Stimulated activated naive B cell treated with anti-CD40 and anti-IgM and Interleukin-4, amounts not matched to agents 10 μg/mL and 1 μg/mL and 100 μg/mL, for 72 hours (primary cell): ENCODE measurements at regions not wholly inside any gene's neighbourhood (a gene's known extent, or its start where the extent isn't known, plus 50 kb on each side); places are given as distances from the start of the nearest gene placed in this dataset.

Experiments
- ATAC-seq, 2 donors: fragments of 150-1000 bp; cut with Tn5 transposase; replicated peaks; 2 replicates each; pipeline ENCODE4 v1.10.0; 2021; ENCODE audit warnings: moderate library complexity in 1 of 2
- DNase-seq: peaks from one replicate; pipeline ENCODE4 v3.0.0; 2021
- H3K27ac Mint-ChIP-seq: one replicate; pipeline ENCODE4 v1.8.0; 2022; ENCODE audit warnings: mild to moderate bottlenecking, mixed read lengths
- H3K27me3 Mint-ChIP-seq, 2 donors: one replicate each; pipeline ENCODE4 v1.8.0; 2022; ENCODE audit warnings: mixed read lengths in 2 of 2
- H3K36me3 Mint-ChIP-seq, 2 donors: one replicate each; pipeline ENCODE4 v1.8.0; 2022; ENCODE audit warnings: mixed read lengths in 2 of 2, mild to moderate bottlenecking in 1 of 2
- H3K4me1 Mint-ChIP-seq, 2 donors: one replicate each; pipeline ENCODE4 v1.8.0; 2022; ENCODE audit warnings: mixed read lengths in 2 of 2, mild to moderate bottlenecking in 1 of 2
- H3K4me3 Mint-ChIP-seq, 2 donors: one replicate each; pipeline ENCODE4 v1.8.0; 2022; ENCODE audit warnings: mild to moderate bottlenecking in 2 of 2, mixed read lengths in 2 of 2, moderate library complexity in 1 of 2
- H3K9me3 Mint-ChIP-seq, 2 donors: one replicate each; pipeline ENCODE4 v1.8.0; 2022; ENCODE audit warnings: mixed read lengths in 2 of 2, mild to moderate bottlenecking in 1 of 2

DNA sequence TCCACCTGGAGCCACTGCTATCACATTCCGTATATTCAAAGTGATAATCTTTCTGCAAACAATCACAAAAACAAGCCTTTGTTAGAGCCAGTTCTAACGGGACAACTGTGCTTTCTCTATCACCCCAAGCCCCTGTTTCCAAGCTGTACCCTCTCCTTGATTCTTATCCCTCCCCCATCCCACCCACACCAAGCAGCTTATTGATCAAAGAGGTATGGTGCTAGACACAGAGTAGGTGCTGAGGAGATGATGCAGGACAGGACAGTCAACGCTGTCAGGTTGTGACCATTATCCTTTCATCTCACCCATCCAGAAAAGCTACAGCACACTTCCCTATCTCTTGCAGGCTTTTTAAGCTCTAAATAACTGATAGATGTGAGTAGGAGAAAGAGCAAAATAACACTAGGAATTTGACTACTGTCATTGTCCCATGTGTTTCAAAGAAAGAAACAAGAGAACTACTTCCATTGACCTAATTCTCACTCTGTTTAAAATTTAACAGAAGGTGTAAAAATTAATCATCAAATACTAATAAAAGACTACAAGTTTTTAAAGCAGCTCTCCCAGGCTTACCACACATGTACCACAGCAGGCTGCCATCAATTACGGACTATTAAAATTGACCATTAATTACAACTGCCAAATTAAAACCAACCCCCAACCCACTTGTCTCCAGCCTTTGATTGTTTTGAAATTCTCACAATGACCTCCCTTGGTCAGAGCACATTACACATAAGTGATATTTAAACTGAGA is 94.3 kb downstream of the ELAPOR2 start:
- no peak overlapping the region for H3K4me3 Mint-ChIP-seq
- no peaks in the 10 kb centered on the region for H3K36me3 Mint-ChIP-seq
- H3K27me3 Mint-ChIP-seq = peaks cover 6 to 7% of the 10 kb centered on the region in 2 donors
- H3K9me3 Mint-ChIP-seq = no peaks in the 10 kb centered on the region
- DNase-seq = no peak
- ATAC-seq = no peak
- H3K4me1 Mint-ChIP-seq = no peaks in the 10 kb centered on the region
- H3K27ac Mint-ChIP-seq = no peak overlapping the region

- no peak for DNase-seq
- no peak for ATAC-seq
- Mint-ChIP-seq H3K27me3 (peaks cover 6 to 7% of the 10 kb centered on the region in 2 donors), H3K4me3 (no peak overlapping the region), H3K9me3 (no peaks in the 10 kb centered on the region), H3K27ac (no peak overlapping the region), H3K4me1 (no peaks in the 10 kb centered on the region), H3K36me3 (peaks cover 0 to 6% of the 10 kb centered on the region in 2 donors)
Measured at GRCh38 chr7:86963599-86964230, 95.7 kb downstream of the ELAPOR2 start.

GRCh38 chr7:86962623-86963022 is 96.8 kb downstream of the ELAPOR2 start:
- no peaks in the 10 kb centered on the region for H3K4me1 Mint-ChIP-seq
- H3K4me3 Mint-ChIP-seq = no peak overlapping the region
- H3K27me3 Mint-ChIP-seq = peaks cover 6 to 7% of the 10 kb centered on the region in 2 donors
- H3K36me3 Mint-ChIP-seq = peaks cover 0 to 6% of the 10 kb centered on the region in 2 donors
- DNase-seq (no peak), ATAC-seq (no peak)
- H3K27ac Mint-ChIP-seq = no peak overlapping the region
- no peaks in the 10 kb centered on the region for H3K9me3 Mint-ChIP-seq

DNA sequence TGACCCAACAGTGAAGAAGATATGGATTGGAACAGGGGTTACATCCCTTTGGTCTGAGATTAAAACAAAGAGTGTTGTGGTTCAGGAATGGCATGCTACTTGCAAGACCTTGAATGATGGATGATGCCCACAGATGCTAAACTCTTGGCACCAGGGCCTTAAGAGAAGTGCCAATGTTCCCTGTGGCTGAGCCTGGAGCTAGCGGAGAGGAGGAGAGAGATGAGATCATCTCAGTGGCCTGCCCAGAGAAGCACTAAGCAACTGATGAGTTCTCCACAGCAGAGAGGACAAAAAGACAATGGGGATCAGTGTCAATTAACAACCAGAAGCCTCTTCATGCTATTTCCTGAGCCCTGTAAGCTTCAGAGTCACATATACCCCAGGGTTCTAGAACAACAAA is 97.8 kb downstream of the ELAPOR2 start:
- peaks cover 0 to 6% of the 10 kb centered on the region in 2 donors for H3K36me3 Mint-ChIP-seq
- H3K4me1 Mint-ChIP-seq = no peaks in the 10 kb centered on the region
- no peaks in the 10 kb centered on the region for H3K9me3 Mint-ChIP-seq
- peaks cover 6 to 7% of the 10 kb centered on the region in 2 donors for H3K27me3 Mint-ChIP-seq
- H3K4me3 Mint-ChIP-seq = no peak overlapping the region
- DNase-seq (no peak), ATAC-seq (no peak)
- H3K27ac Mint-ChIP-seq = no peak overlapping the region

- H3K9me3 Mint-ChIP-seq = no peaks in the 10 kb centered on the region
Measured at GRCh38 chr7:86958380-86958779, 101.1 kb downstream of the ELAPOR2 start.

DNA sequence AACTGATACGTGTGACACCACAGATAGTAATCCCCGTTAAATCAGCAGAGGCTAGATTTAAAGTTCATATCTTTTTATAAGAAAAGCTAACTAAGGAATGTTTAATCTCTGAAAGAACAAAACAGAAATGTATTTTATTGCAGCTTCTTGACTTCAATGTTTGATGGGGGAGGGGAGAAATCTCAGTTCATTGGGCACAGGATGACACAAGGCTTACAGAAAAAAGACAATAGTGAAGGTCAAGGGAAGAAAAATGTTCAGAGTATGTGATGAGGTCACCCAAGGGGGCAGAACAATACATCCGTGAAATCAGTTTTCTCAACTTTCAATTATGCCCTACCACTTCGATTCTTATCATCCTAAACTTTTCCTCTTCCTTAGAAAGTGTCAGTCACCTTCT is 102.9 kb downstream of the ELAPOR2 start:
- Mint-ChIP-seq H3K4me3 (no peak overlapping the region), H3K36me3 (peaks cover 0 to 6% of the 10 kb centered on the region in 2 donors), H3K9me3 (no peaks in the 10 kb centered on the region), H3K27me3 (no peaks in the 10 kb centered on the region), H3K4me1 (no peaks in the 10 kb centered on the region), H3K27ac (no peak overlapping the region)
- ATAC-seq (no peak), DNase-seq (no peak)

More at GRCh38 chr7:86958380-86958779, 101.1 kb downstream of the ELAPOR2 start:
- Mint-ChIP-seq H3K36me3 (peaks cover 0 to 6% of the 10 kb centered on the region in 2 donors), H3K27ac (no peak overlapping the region), H3K4me3 (no peak overlapping the region), H3K27me3 (no peaks in the 10 kb centered on the region), H3K4me1 (no peaks in the 10 kb centered on the region)
- ATAC-seq (no peak), DNase-seq (no peak)

DNA sequence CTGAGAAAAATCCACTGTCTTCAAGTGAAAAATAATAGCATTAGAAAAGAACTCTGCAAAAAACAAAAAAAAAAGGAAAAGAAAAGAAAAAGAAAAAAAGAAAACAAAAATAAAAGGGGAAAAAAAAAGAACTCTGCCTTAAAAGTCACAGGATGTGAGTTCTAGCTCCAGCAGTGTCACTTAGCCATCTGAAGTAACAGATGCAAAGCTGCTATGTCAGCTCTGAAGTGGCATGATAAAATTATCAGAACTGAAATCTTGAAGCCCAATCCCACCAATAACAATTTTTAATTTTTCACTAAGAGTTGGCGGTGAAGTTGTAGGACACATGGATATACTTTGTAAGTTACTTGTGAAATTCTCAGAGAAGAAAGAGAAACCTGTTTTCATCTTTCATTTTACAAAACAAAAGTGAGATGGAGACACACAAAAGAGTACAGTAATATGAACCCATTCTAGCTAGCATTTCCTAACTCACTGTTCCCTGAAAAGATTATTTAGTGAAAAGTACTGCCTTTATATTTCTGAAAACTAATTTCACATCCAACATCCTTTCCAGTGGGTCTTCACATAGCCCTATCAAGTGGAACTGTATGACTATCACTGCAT is 103.5 kb downstream of the ELAPOR2 start:
- no peaks in the 10 kb centered on the region for H3K27me3 Mint-ChIP-seq
- DNase-seq (no peak), ATAC-seq (no peak)
- H3K4me3 Mint-ChIP-seq = no peak overlapping the region
- H3K36me3 Mint-ChIP-seq = peaks cover 0 to 6% of the 10 kb centered on the region in 2 donors
- no peaks in the 10 kb centered on the region for H3K4me1 Mint-ChIP-seq
- no peaks in the 10 kb centered on the region for H3K9me3 Mint-ChIP-seq
- no peak overlapping the region for H3K27ac Mint-ChIP-seq

- Mint-ChIP-seq H3K4me3 (no peak overlapping the region), H3K36me3 (peaks cover 0 to 6% of the 10 kb centered on the region in 2 donors)
- no peak for ATAC-seq
Measured at GRCh38 chr7:86954971-86955370, 104.5 kb downstream of the ELAPOR2 start.

DNA sequence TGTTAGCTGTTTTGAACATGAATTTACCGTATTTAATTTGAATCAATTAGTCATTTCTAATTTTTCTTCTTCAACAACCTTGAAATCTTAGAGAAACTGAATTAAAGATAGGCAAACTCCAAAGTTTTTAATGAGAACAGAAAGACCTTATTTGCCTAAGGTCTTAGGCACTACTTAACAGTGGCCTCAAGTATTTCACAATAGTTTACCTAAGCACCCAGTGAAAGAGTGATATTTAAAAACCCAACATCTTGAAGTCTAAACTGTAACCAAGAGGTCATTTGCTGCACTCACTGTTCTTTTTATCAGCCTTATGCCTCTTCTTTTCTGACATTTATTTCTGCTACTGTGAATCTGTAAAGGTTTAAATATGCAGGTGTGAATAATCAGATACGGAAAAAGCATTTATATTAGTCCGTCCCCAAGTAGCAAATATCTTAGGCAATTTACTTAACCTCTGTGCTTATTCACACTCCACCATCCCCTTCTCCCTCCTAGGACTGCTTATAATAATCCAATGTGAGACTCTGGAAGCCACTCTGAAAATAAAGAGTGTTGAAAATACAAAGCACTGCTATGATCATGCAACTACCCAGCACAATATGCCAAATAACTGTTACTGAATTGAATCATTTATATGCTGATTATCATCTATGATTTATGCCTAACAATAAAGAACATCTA is 105.7 kb downstream of the ELAPOR2 start:
- ATAC-seq (no peak), DNase-seq (no peak)
- no peaks in the 10 kb centered on the region for H3K27me3 Mint-ChIP-seq
- no peaks in the 10 kb centered on the region for H3K9me3 Mint-ChIP-seq
- no peak overlapping the region for H3K27ac Mint-ChIP-seq
- no peak overlapping the region for H3K4me3 Mint-ChIP-seq
- H3K4me1 Mint-ChIP-seq = peaks cover 0 to 6% of the 10 kb centered on the region in 2 donors
- no peaks in the 10 kb centered on the region for H3K36me3 Mint-ChIP-seq

More at GRCh38 chr7:86954971-86955370, 104.5 kb downstream of the ELAPOR2 start:
- DNase-seq = no peak
- Mint-ChIP-seq H3K4me1 (no peaks in the 10 kb centered on the region), H3K27me3 (no peaks in the 10 kb centered on the region), H3K9me3 (no peaks in the 10 kb centered on the region), H3K27ac (no peak overlapping the region)

DNA sequence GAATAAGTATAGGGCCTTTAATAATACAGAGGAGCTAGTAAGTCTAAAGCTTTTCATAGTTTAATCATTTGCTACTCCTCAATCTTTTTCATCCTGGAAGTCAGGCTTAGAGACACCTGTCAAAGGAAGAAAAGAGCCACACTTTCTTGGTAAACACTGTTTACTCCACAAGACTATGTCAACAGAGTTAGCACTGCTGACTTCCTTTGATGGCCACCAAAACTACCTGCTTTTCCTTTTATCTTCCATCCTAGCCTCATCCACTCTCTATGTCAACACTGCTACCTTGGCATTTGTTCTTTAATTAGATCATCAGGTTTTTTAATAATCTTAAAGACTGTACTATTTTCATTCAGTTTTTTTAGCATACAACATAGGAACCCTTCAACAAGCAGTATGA is 106.2 kb downstream of the ELAPOR2 start:
- Mint-ChIP-seq H3K9me3 (no peaks in the 10 kb centered on the region), H3K36me3 (no peaks in the 10 kb centered on the region), H3K4me1 (peaks cover 3 to 10% of the 10 kb centered on the region in 2 donors), H3K27me3 (peaks cover 0 to under 1% of the 10 kb centered on the region in 2 donors), H3K4me3 (no peak overlapping the region), H3K27ac (no peak overlapping the region)
- DNase-seq (no peak), ATAC-seq (no peak)

DNA sequence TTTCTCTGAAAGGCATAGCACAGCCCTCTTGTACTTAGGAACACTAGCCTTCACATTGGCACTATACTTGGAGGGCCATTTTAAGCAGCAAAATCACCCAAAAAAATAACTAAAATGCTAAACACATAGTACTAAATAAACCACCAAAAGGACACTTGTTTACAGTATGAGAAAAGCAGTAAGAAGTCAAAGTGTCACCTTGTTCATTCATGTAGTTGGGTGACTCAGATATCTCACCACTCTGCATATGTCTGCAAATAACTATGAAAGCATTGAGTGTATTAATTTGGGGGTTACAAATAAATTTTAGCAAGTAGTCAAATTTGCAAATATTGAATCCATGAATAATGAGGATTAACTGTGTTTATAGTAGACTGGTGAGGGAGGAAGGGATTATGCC is 107.6 kb downstream of the ELAPOR2 start:
- Mint-ChIP-seq H3K9me3 (peaks cover 0 to 2% of the 10 kb centered on the region in 2 donors), H3K27me3 (peaks cover 0 to 6% of the 10 kb centered on the region in 2 donors), H3K27ac (no peak overlapping the region), H3K4me1 (peaks cover 5 to 10% of the 10 kb centered on the region in 2 donors), H3K36me3 (no peaks in the 10 kb centered on the region), H3K4me3 (no peak overlapping the region)
- no peak for DNase-seq
- no peak for ATAC-seq

- H3K4me3 Mint-ChIP-seq = no peak overlapping the region
- no peak overlapping the region for H3K27ac Mint-ChIP-seq
- H3K27me3 Mint-ChIP-seq = peaks cover 0 to 6% of the 10 kb centered on the region in 2 donors
- DNase-seq (no peak), ATAC-seq (no peak)
- H3K36me3 Mint-ChIP-seq = no peaks in the 10 kb centered on the region
- H3K9me3 Mint-ChIP-seq = peaks cover 0 to 2% of the 10 kb centered on the region in 2 donors
- peaks cover 5 to 10% of the 10 kb centered on the region in 2 donors for H3K4me1 Mint-ChIP-seq
Measured at GRCh38 chr7:86950944-86951343, 108.5 kb downstream of the ELAPOR2 start.

DNA sequence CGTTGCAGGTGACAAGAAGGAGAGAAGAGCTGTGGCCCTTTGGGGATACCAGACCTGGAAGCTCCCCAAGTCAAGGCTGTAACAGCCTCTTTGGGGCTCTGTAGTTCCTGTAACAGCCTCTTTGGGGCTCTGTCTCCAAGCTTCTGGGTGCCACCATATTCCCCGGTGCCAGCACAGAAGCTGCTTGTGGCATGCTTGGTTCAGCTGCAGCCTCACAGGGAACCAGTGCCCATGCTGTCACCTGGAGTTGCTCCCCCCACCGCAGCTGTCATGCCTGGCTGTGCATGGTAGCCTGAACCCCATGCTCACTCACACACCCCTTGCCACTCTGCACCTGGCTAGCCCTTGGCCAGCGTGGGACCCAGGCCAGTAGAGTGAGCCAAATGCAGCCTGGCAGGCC is 109.1 kb downstream of the ELAPOR2 start:
- H3K9me3 Mint-ChIP-seq = peaks cover 0 to 2% of the 10 kb centered on the region in 2 donors
- no peak overlapping the region for H3K27ac Mint-ChIP-seq
- ATAC-seq (peak in 1 of 2 donors; percentile 15), DNase-seq (no peak)
- no peaks in the 10 kb centered on the region for H3K36me3 Mint-ChIP-seq
- peaks cover 0 to 6% of the 10 kb centered on the region in 2 donors for H3K27me3 Mint-ChIP-seq
- peaks cover 5 to 10% of the 10 kb centered on the region in 2 donors for H3K4me1 Mint-ChIP-seq
- no peak overlapping the region for H3K4me3 Mint-ChIP-seq

GRCh38 chr7:86949779-86950260 is 109.6 kb downstream of the ELAPOR2 start:
- H3K36me3 Mint-ChIP-seq = no peaks in the 10 kb centered on the region
- H3K27me3 Mint-ChIP-seq = peaks cover 0 to 6% of the 10 kb centered on the region in 2 donors
- H3K27ac Mint-ChIP-seq = no peak overlapping the region
- peaks cover 5 to 10% of the 10 kb centered on the region in 2 donors for H3K4me1 Mint-ChIP-seq
- no peak overlapping the region for H3K4me3 Mint-ChIP-seq
- DNase-seq = no peak
- ATAC-seq = peak in 1 of 2 donors; percentile 5
- peaks cover 0 to 2% of the 10 kb centered on the region in 2 donors for H3K9me3 Mint-ChIP-seq
